ENCODE measurements at regions not wholly inside any gene's neighbourhood (a gene's known extent, or its start where the extent isn't known, plus 50 kb on each side); places are given as distances from the start of the nearest gene placed in this dataset.

DNA sequence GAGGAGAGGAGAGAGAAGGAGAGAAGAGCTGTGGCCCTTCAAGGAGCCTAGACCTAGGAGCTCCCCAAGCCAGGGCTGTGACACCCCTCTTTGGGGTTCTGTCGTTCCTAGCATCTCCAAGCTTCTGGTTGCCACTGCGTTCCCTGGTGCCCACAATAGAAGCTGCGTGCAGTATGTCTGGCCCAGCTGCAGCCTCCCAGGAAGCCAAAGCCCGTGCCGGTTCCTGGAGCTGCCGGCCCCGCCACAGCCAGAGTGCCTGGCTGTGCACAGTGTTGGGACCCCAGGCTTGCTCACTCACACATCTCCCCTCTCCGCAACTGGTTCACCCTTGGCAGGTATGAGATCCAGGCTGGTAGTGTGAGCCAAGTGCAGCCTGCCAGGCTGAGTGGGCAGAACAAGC is 367.7 kb upstream of the MC4R start:
- Histone ChIP-seq H3K4me3 (ENCODE audit: low read length) (no peak overlapping the region), H3K9me3 (replicated peaks; ENCODE audit: control insufficient read depth, low read depth, low read length) (no peaks in the 10 kb centered on the region), H3K4me1 (ENCODE audit: control insufficient read depth, insufficient read depth, low read length) (no peaks in the 10 kb centered on the region), H3K27ac (ENCODE audit: low read length) (no peak overlapping the region), H3K27me3 (ENCODE audit: control insufficient read depth, insufficient read depth, low read length) (no peaks in the 10 kb centered on the region), H3K36me3 (ENCODE audit: control insufficient read depth, insufficient read depth, low read length) (no peaks in the 10 kb centered on the region)
- WGBS (ENCODE audit: insufficient coverage), result 88% methylated on average over 8 of the region's 8 CpGs
- no peak for DNase-seq

DNA sequence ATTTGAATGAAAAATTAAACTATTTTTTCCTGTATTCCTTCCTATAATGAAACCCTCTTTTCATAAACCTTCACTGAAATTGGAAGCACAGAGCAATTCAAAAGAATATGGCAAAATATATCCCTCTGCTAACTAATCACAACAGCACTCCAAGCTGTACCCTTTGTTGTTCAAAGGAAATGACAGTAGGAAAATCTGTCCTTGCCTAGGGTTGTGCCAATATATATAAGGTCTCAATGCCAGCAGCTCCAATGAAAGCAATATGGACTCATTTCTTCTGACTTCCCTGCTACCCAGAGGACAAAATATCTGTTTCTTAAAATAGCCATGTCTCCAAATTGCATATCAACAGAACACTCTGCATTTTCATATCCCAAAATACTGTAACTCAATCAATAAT is 373.9 kb upstream of the MC4R start:
- no peaks in the 10 kb centered on the region for H3K9me3 ChIP-seq (replicated peaks; ENCODE audit: control insufficient read depth, low read depth, low read length)
- no peaks in the 10 kb centered on the region for H3K36me3 ChIP-seq (ENCODE audit: control insufficient read depth, insufficient read depth, low read length)
- no peaks in the 10 kb centered on the region for H3K27me3 ChIP-seq (ENCODE audit: control insufficient read depth, insufficient read depth, low read length)
- no peak for DNase-seq
- H3K4me3 ChIP-seq (ENCODE audit: low read length), result no peak overlapping the region
- no peak overlapping the region for H3K27ac ChIP-seq (ENCODE audit: low read length)
- no peaks in the 10 kb centered on the region for H3K4me1 ChIP-seq (ENCODE audit: control insufficient read depth, insufficient read depth, low read length)

DNA sequence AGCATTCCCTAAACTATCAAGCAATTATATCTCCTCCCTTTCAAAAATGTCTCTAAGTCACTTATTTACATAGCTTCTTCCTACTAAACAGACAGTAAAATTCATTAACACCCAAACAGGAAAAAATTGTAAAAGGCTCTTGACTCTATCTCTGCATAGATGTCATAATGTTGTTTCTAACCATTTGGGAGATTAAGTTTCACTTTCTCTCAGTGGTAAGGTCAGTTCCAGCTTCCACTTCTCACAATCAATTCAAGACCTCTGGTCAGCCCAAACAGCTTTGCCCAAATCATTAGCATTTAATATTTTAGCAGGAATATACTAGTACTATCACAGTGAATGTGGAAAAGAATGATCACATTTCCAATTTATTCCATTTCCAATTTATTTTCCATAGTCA is 374.3 kb upstream of the MC4R start:
- Histone ChIP-seq H3K4me1 (ENCODE audit: control insufficient read depth, insufficient read depth, low read length) (no peaks in the 10 kb centered on the region), H3K27ac (ENCODE audit: low read length) (no peak overlapping the region)

DNA sequence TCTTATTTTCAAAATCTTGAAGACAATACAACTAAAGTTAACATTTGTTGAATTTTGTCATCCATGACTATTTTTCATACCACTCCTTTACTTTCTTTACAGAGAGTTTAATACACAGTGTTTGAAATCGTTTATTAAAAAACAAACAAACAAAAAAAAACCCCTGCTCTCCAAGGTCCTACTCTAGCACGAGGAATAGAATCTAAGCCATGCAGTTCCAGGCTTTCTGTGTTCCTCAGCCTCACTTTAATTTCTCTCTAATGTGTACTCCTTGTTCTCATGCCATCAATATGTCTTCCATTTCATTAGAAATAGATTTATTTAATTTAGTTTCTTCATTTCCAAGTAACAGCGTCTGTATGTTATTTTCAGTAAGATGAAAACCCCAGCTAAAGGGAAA is 381.2 kb upstream of the MC4R start:
- H3K27me3 ChIP-seq (ENCODE audit: control insufficient read depth, insufficient read depth, low read length), result no peaks in the 10 kb centered on the region
- WGBS (ENCODE audit: insufficient coverage), result 45% methylated on average over 2 of the region's 3 CpGs
- H3K9me3 ChIP-seq (replicated peaks; ENCODE audit: control insufficient read depth, low read depth, low read length), result no peaks in the 10 kb centered on the region
- H3K27ac ChIP-seq (ENCODE audit: low read length), result no peak overlapping the region
- H3K4me1 ChIP-seq (ENCODE audit: control insufficient read depth, insufficient read depth, low read length), result no peaks in the 10 kb centered on the region
- H3K36me3 ChIP-seq (ENCODE audit: control insufficient read depth, insufficient read depth, low read length), result no peaks in the 10 kb centered on the region
- H3K4me3 ChIP-seq (ENCODE audit: low read length), result no peak overlapping the region
- no peak for DNase-seq

More for the DNA sequence above, 374.3 kb upstream of the MC4R start:
- no peaks in the 10 kb centered on the region for H3K36me3 ChIP-seq (ENCODE audit: control insufficient read depth, insufficient read depth, low read length)
- H3K27me3 ChIP-seq (ENCODE audit: control insufficient read depth, insufficient read depth, low read length), result no peaks in the 10 kb centered on the region
- H3K9me3 ChIP-seq (replicated peaks; ENCODE audit: control insufficient read depth, low read depth, low read length), result no peaks in the 10 kb centered on the region
- no peak for DNase-seq
- H3K4me3 ChIP-seq (ENCODE audit: low read length), result no peak overlapping the region

DNA sequence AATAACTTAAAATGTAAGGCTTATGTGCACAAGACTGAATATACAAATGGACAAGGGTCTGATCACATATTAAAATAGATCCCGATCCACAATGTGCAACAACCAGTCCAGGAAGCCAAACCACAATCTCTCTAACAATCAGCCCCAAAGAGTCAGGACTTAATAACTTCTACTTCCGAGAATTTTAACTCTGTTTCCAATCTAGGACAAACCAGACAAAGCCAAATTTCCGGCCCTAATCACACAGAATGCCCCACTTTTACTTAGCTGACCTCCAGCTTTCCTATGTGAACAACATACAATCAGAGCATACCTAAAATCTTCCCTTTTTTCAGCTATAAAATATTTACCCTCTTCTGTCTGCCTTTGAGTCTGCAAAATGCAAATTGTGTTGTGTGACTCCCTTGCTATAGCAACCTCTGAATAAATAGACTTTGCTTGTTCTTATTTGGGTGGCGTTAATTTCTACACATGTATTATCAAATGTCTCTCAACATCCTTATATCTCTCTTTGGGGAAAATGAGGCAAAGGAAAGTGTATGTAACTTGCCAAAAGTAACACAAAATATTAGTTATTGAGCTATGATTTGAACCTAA is 381.9 kb upstream of the MC4R start:
- Histone ChIP-seq H3K4me1 (ENCODE audit: control insufficient read depth, insufficient read depth, low read length) (no peaks in the 10 kb centered on the region), H3K27me3 (ENCODE audit: control insufficient read depth, insufficient read depth, low read length) (no peaks in the 10 kb centered on the region), H3K27ac (ENCODE audit: low read length) (no peak overlapping the region), H3K9me3 (replicated peaks; ENCODE audit: control insufficient read depth, low read depth, low read length) (no peaks in the 10 kb centered on the region), H3K36me3 (ENCODE audit: control insufficient read depth, insufficient read depth, low read length) (no peaks in the 10 kb centered on the region), H3K4me3 (ENCODE audit: low read length) (no peak overlapping the region)
- WGBS (ENCODE audit: insufficient coverage), result 64% methylated on average over 3 of the region's 4 CpGs
- DNase-seq, result peak; percentile 17

DNA sequence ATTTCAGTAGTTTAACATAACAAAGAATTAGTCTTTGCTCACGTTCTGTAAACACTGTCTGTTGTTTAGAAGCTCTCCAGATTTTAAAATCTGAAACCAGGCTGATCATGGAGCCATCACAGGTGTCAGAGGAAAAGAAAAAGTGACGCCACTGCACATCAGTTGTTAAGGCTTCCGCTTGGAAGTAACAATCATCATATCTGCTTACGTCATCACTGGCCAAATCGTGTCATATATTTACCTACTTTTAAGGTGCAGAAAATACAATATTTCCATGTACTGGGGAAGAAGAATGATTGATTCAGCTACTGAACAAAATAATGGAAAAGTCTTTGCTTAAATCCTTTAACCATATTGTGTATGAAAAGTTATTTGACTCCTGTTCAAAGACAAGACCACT is 382.6 kb upstream of the MC4R start:
- DNase-seq, result no peak
- Histone ChIP-seq H3K27ac (ENCODE audit: low read length) (no peak overlapping the region), H3K36me3 (ENCODE audit: control insufficient read depth, insufficient read depth, low read length) (no peaks in the 10 kb centered on the region), H3K27me3 (ENCODE audit: control insufficient read depth, insufficient read depth, low read length) (no peaks in the 10 kb centered on the region), H3K4me3 (ENCODE audit: low read length) (no peak overlapping the region), H3K4me1 (ENCODE audit: control insufficient read depth, insufficient read depth, low read length) (no peaks in the 10 kb centered on the region), H3K9me3 (replicated peaks; ENCODE audit: control insufficient read depth, low read depth, low read length) (no peaks in the 10 kb centered on the region)
- WGBS (ENCODE audit: insufficient coverage), result 50% methylated on average over 1 of the region's 5 CpGs

DNA sequence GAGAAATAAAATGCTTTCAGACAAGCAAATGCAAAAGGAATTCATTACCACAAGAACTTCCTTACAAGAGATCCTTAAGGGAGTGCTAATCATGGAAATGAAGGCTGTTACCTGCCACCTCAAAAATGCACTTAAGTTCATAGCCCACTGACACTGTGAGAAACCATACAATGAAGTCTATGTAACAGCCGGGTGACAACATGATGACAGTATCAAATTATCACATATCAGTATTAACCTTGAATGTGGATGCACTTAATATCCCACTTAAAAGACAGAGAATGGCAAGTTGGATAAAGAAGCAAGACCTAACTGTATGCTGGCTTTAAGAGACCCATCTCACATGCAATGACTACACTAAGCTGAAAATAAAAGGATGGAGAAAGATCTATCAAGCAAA is 403.4 kb upstream of the MC4R start:
- Histone ChIP-seq H3K27ac (ENCODE audit: low read length) (no peak overlapping the region), H3K4me1 (ENCODE audit: control insufficient read depth, insufficient read depth, low read length) (no peaks in the 10 kb centered on the region), H3K9me3 (replicated peaks; ENCODE audit: control insufficient read depth, low read depth, low read length) (peaks cover 4% of the 10 kb centered on the region), H3K36me3 (ENCODE audit: control insufficient read depth, insufficient read depth, low read length) (no peaks in the 10 kb centered on the region), H3K27me3 (ENCODE audit: control insufficient read depth, insufficient read depth, low read length) (no peaks in the 10 kb centered on the region), H3K4me3 (ENCODE audit: low read length) (no peak overlapping the region)
- no CpG with 5 or more reads among the region's 1 CpG for WGBS (ENCODE audit: insufficient coverage)
- DNase-seq, result no peak

DNA sequence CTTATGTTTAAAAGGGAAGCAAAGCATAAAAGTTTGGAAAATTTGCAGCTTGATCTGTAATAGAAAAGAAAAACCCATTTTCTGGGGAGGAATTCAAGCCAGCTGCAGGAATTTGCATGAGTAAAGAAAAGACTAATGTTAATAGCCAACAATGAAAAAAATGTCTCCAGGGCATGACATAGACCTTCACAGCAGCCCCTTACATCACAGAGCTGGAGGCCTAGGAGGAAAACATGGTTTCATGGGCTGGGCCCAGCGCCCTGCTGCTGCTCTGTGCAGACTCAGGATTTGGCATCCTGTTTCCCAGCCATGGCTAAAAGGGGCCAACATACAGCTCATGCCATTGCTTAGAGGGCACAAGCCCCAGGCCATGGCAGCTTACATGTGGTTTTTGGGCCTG is 411.6 kb upstream of the MC4R start:
- Histone ChIP-seq H3K4me1 (ENCODE audit: control insufficient read depth, insufficient read depth, low read length) (no peaks in the 10 kb centered on the region), H3K27ac (ENCODE audit: low read length) (no peak overlapping the region), H3K27me3 (ENCODE audit: control insufficient read depth, insufficient read depth, low read length) (no peaks in the 10 kb centered on the region), H3K9me3 (replicated peaks; ENCODE audit: control insufficient read depth, low read depth, low read length) (peaks cover 5% of the 10 kb centered on the region), H3K4me3 (ENCODE audit: low read length) (no peak overlapping the region), H3K36me3 (ENCODE audit: control insufficient read depth, insufficient read depth, low read length) (no peaks in the 10 kb centered on the region)
- 71% methylated on average over 1 of the region's 1 CpG for WGBS (ENCODE audit: insufficient coverage)
- DNase-seq, result no peak

DNA sequence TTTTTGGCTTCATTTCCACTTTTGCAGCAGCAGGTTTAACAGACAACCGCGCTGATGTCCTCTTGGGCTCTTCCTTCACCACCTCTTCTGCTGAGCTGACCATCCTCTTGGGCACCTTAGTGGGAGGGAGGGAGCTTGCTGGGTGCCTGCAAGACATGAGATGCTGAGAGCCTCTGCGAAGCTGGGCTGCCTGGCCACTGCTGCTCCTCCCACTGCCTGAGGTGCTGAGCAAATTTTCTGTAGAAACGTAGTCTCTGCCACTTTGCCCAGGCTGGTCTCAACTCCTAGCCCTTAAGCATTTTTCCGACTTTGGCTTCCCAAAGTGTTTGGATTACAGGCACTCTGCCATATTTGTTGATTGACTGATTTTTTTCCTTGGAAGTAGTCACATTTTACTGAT is 422.2 kb upstream of the MC4R start:
- no peaks in the 10 kb centered on the region for H3K4me1 ChIP-seq (ENCODE audit: control insufficient read depth, insufficient read depth, low read length)
- no peak for DNase-seq
- no peaks in the 10 kb centered on the region for H3K36me3 ChIP-seq (ENCODE audit: control insufficient read depth, insufficient read depth, low read length)
- no peak overlapping the region for H3K27ac ChIP-seq (ENCODE audit: low read length)
- H3K4me3 ChIP-seq (ENCODE audit: low read length), result no peak overlapping the region
- no peaks in the 10 kb centered on the region for H3K9me3 ChIP-seq (replicated peaks; ENCODE audit: control insufficient read depth, low read depth, low read length)
- no peaks in the 10 kb centered on the region for H3K27me3 ChIP-seq (ENCODE audit: control insufficient read depth, insufficient read depth, low read length)
- WGBS (ENCODE audit: insufficient coverage), result 67% methylated on average over 3 of the region's 5 CpGs

DNA sequence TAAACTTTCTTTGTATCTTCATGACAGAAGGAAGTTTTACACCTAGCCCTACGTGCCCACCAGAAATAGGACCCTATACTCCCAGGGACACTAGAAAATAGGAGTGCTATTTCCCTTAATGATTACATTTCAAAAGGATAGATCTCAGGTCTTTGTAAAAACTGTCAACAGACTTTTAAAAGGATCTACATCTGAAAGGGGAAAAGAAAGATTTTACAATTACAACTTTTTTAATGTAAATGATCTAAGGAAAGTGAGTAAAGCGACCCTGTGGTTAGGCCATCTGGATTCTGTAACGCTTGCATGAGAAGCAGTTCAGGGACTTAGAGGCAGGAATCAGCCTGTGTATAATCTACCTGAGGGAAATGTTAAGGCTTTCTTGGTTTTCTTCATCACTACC is 431.8 kb upstream of the MC4R start:
- WGBS (ENCODE audit: insufficient coverage), result no CpG with 5 or more reads among the region's 3 CpGs
- Histone ChIP-seq H3K27ac (ENCODE audit: low read length) (no peak overlapping the region), H3K4me1 (ENCODE audit: control insufficient read depth, insufficient read depth, low read length) (no peaks in the 10 kb centered on the region)

DNA sequence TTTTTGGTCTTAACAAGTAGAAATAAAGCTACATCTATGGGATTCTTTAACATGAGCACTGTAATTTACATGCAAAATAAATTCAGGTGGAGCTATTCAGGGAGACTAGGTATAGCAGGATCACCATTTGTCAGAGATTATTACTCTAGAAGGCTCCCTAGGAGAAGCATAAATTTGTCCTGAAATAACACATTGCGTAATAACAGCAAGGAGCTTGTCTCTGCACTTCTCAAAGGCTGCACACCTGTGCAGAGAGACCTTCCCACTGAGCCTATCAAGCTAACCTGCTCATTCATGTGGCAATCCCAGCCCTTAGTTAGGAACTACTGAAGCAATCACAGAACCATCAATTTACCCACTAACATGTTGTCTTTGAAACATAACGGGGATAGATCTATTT is 437.4 kb upstream of the MC4R start:
- H3K36me3 ChIP-seq (ENCODE audit: control insufficient read depth, insufficient read depth, low read length), result no peaks in the 10 kb centered on the region
- DNase-seq, result no peak
- H3K4me1 ChIP-seq (ENCODE audit: control insufficient read depth, insufficient read depth, low read length), result no peaks in the 10 kb centered on the region
- no peaks in the 10 kb centered on the region for H3K9me3 ChIP-seq (replicated peaks; ENCODE audit: control insufficient read depth, low read depth, low read length)
- 100% methylated on average over 1 of the region's 2 CpGs for WGBS (ENCODE audit: insufficient coverage)
- H3K27me3 ChIP-seq (ENCODE audit: control insufficient read depth, insufficient read depth, low read length), result no peaks in the 10 kb centered on the region
- H3K27ac ChIP-seq (ENCODE audit: low read length), result no peak overlapping the region
- no peak overlapping the region for H3K4me3 ChIP-seq (ENCODE audit: low read length)

More for the DNA sequence above, 431.8 kb upstream of the MC4R start:
- no peak for DNase-seq
- Histone ChIP-seq H3K36me3 (ENCODE audit: control insufficient read depth, insufficient read depth, low read length) (no peaks in the 10 kb centered on the region), H3K9me3 (replicated peaks; ENCODE audit: control insufficient read depth, low read depth, low read length) (no peaks in the 10 kb centered on the region), H3K27me3 (ENCODE audit: control insufficient read depth, insufficient read depth, low read length) (no peaks in the 10 kb centered on the region), H3K4me3 (ENCODE audit: low read length) (no peak overlapping the region)

Data from muscle of leg (tissue), 3 donors.